HFF-Myc (cell line): ENCODE measurements at regions not wholly inside any gene's neighbourhood (a gene's known extent, or its start where the extent isn't known, plus 50 kb on each side); places are given as distances from the start of the nearest gene placed in this dataset.

Experiments
- DNase-seq: peaks from one replicate; pipeline ENCODE4 v3.0.0-alpha.2; 2011; ENCODE audit warnings: low read depth; ENCODE audit errors: extremely low read depth
- H3K4me3 ChIP-seq: replicated peaks from 2 replicates; pipeline ENCODE4 v1.5.1; 2011; ENCODE audit warnings: low read depth, mild to moderate bottlenecking, control low read depth, low read length
- TF ChIP-seq, protein P1 (sequence below): IDR thresholded peaks from 2 replicates; pipeline ENCODE4 v1.5.1; 2012; ENCODE audit warnings: mild to moderate bottlenecking, low read depth, low read length, control low read depth; ENCODE audit errors: missing control alignments

DNA sequence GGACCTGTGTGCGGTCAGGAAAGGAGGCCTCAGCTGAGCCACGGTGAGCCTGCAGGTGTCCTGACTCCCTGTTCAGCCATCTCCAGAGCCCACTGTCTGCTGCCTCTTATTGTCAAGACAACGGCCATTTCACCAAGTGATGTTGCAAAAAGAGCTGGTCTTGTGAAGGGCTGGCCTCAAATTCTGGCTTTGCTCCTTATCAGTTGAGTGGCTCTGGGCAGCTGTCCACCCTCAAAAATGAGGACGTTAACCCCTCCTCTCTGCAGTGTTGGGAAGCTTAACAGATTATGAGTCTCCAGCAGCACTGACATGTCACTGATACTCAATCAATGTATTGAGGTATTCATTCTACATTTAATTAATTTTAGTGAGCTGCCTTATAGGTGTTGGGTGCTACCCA, 171.1 kb upstream of the TOX3 start:
- no peak for DNase-seq
- no peak overlapping the region for H3K4me3 ChIP-seq
- TF ChIP-seq, protein P1, sequence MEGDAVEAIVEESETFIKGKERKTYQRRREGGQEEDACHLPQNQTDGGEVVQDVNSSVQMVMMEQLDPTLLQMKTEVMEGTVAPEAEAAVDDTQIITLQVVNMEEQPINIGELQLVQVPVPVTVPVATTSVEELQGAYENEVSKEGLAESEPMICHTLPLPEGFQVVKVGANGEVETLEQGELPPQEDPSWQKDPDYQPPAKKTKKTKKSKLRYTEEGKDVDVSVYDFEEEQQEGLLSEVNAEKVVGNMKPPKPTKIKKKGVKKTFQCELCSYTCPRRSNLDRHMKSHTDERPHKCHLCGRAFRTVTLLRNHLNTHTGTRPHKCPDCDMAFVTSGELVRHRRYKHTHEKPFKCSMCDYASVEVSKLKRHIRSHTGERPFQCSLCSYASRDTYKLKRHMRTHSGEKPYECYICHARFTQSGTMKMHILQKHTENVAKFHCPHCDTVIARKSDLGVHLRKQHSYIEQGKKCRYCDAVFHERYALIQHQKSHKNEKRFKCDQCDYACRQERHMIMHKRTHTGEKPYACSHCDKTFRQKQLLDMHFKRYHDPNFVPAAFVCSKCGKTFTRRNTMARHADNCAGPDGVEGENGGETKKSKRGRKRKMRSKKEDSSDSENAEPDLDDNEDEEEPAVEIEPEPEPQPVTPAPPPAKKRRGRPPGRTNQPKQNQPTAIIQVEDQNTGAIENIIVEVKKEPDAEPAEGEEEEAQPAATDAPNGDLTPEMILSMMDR = no peak

DNA sequence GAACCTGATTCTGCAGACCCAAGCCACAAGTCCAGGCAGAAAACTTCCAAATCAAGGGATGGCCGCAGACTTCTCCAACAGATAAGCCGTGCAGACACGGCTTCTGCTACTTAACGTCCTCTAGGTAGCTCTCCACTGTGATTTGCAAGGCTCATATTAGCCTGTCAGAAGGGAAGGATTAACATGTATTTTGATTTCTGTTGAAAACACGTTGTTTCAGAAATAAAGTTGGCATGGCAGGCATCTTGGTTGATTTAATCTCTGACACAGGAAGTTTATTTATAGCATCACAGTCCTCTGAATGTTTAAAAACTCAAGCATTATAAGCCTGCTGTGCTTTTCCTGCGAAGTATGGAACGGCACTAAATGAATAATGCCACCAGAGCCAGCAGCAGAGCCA, 166.8 kb upstream of the TOX3 start:
- TF ChIP-seq, protein P1 = no peak
- H3K4me3 ChIP-seq = no peak overlapping the region
- no peak for DNase-seq

DNA sequence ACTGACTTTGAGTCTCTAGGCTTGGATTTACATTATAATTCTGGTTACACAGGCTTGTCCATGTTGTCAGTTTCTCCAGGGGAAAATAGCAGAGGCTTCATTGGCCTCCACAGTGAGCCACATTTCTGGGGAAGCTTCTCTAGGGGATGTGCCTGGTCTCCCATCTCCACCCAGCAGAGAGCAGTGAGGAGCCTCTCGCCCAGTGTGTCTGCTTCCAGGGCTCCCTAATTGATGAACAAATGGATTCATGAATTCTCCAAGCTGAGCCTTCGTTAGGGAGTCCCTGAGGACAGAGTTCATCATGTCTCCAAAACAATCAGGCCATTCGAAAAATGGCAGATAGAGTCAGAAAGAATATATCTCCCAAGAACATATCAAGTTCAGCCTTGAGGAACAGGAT, 162.4 kb upstream of the TOX3 start:
- no peak for DNase-seq
- H3K4me3 ChIP-seq = no peak overlapping the region
- TF ChIP-seq, protein P1 = no peak

DNA sequence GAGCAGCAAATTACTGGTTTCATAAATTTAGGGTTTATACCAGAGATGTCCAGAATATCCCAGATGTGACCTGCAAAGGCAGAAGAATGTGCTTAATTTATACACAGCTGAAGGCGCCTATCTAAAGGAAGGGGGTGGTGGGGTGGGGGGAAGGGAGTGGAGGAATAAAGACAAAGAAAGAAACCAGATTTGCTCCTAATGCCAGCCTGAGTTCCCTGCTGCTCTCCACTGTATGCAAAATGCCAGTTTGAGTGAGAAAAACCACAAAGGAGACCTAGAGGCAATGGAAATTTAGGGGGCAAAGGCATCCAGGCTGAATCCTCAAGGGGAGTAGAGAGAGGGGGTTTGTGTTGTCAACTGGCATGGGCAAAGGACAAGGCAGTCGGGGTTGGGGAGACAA, 161.5 kb upstream of the TOX3 start:
- no peak overlapping the region for H3K4me3 ChIP-seq
- no peak for DNase-seq
- TF ChIP-seq, protein P1 = no peak

DNA sequence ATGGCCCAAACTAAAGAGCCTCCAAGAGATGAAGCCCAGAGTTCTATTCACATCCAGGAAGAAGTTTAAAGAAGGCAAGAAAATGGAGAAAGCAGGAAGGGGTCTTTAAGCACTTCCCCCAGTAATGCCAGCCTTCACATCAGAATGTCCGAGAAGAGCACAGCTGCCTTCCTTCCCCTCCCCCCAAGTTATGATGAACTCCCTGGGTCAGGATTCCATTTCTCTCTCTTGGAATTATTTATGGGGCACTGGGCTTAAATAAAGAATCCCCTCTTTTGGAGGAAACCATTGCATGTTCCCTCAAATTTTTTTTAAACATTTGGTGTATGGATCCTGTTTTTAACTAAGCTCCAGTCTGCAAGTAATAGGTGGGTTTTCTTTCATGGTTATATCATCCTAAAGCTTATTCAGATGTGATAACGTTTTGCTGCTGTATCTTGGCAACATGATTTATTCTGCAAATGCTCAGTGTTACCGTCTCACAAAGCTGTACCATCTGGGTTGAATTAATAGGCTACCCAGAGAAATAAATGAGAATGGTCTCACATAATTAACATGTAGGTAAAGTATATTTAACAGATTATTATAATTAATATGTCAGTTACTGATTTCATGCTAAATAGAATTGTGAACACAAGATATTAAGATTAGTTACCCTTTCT, 160.9 kb upstream of the TOX3 start:
- H3K4me3 ChIP-seq = no peak overlapping the region
- TF ChIP-seq, protein P1 = no peak
- DNase-seq = no peak

DNA sequence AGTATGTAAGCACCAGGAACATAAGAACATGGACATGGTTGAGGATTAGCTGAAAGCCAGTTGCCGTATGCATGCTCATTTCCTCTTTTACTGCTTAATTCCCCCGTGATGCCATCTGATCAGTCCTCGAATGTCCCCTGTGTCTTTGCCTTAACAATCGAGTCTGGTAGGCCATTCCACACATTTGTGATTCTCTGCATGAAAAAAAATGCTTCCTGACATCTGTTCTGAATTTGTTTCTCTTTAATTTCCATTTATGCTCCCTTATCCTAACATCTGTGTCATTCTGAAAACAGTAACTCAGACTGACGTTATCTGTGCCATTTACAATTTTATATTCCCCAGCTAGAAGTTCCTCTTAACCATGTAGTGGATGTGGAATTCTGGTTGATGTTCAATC, 158.2 kb upstream of the TOX3 start:
- H3K4me3 ChIP-seq = no peak overlapping the region
- DNase-seq = no peak
- TF ChIP-seq, protein P1 = no peak

DNA sequence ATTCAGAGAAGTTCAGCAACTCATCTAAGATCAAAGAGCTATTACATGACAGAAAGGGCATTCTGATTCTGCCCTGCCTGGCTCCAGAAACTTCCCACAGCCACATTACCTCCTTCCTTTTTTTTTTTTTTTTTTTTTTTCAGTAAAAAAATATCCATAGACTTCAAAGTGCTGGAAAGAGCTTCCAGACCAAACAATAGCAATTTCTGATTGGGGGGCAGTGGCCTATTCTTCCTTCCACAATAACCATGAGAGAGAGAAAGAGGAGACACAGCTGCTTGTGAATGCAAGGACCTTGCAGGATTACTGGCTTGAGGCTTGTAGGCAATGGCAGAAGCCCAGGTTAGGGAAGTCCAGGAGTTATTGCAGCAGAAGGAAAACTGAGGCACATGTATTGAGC, 151.0 kb upstream of the TOX3 start:
- no peak overlapping the region for H3K4me3 ChIP-seq
- TF ChIP-seq, protein P1 = no peak
- no peak for DNase-seq
